ENCODE measurements at regions not wholly inside any gene's neighbourhood (a gene's known extent, or its start where the extent isn't known, plus 50 kb on each side); places are given as distances from the start of the nearest gene placed in this dataset.

- Histone ChIP-seq H2AFZ (ENCODE audit: low read length, unreplicated experiment) (no peak overlapping the region), H3K36me3 (ENCODE audit: insufficient read depth, low read length) (no peaks in the 10 kb centered on the region), H3K4me1 (ENCODE audit: control insufficient read depth, insufficient read depth, low read length, unreplicated experiment) (no peaks in the 10 kb centered on the region), H3K27ac (ENCODE audit: low read depth, low read length) (no peak overlapping the region), H3K27me3 (ENCODE audit: insufficient read depth, low read length) (no peaks in the 10 kb centered on the region), H3K4me3 (ENCODE audit: low read depth, low read length) (no peak overlapping the region), H3K79me2 (ENCODE audit: control insufficient read depth, insufficient read depth, low read length, unreplicated experiment) (no peaks in the 10 kb centered on the region)
Observed at GRCh38 chr17:11026903-11027302, 189.0 kb upstream of the PIRT start.

GRCh38 chr17:11023639-11024479 is 186.0 kb upstream of the PIRT start:
- H3K4me3 ChIP-seq (ENCODE audit: low read depth, low read length): no peak overlapping the region
- no peaks in the 10 kb centered on the region for H3K79me2 ChIP-seq (ENCODE audit: control insufficient read depth, insufficient read depth, low read length, unreplicated experiment)
- H2AFZ ChIP-seq (ENCODE audit: low read length, unreplicated experiment): no peak overlapping the region

GRCh38 chr17:11006530-11006929 is 168.6 kb upstream of the PIRT start:
- Histone ChIP-seq H3K27me3 (ENCODE audit: insufficient read depth, low read length) (no peaks in the 10 kb centered on the region), H3K4me1 (ENCODE audit: control insufficient read depth, insufficient read depth, low read length, unreplicated experiment) (no peaks in the 10 kb centered on the region), H3K79me2 (ENCODE audit: control insufficient read depth, insufficient read depth, low read length, unreplicated experiment) (no peaks in the 10 kb centered on the region), H2AFZ (ENCODE audit: low read length, unreplicated experiment) (no peak overlapping the region), H3K27ac (ENCODE audit: low read depth, low read length) (no peak overlapping the region), H3K4me3 (ENCODE audit: low read depth, low read length) (no peak overlapping the region), H3K36me3 (ENCODE audit: insufficient read depth, low read length) (no peaks in the 10 kb centered on the region)

More at GRCh38 chr17:11023639-11024479, 186.0 kb upstream of the PIRT start:
- H3K27ac ChIP-seq (ENCODE audit: low read depth, low read length): no peak overlapping the region
- H3K4me1 ChIP-seq (ENCODE audit: control insufficient read depth, insufficient read depth, low read length, unreplicated experiment): no peaks in the 10 kb centered on the region
- H3K27me3 ChIP-seq (ENCODE audit: insufficient read depth, low read length): no peaks in the 10 kb centered on the region
- no peaks in the 10 kb centered on the region for H3K36me3 ChIP-seq (ENCODE audit: insufficient read depth, low read length)

- no peaks in the 10 kb centered on the region for H3K36me3 ChIP-seq (ENCODE audit: insufficient read depth, low read length)
- H2AFZ ChIP-seq (ENCODE audit: low read length, unreplicated experiment): no peak overlapping the region
- no peaks in the 10 kb centered on the region for H3K79me2 ChIP-seq (ENCODE audit: control insufficient read depth, insufficient read depth, low read length, unreplicated experiment)
- H3K27me3 ChIP-seq (ENCODE audit: insufficient read depth, low read length): no peaks in the 10 kb centered on the region
- no peak overlapping the region for H3K4me3 ChIP-seq (ENCODE audit: low read depth, low read length)
- no peaks in the 10 kb centered on the region for H3K4me1 ChIP-seq (ENCODE audit: control insufficient read depth, insufficient read depth, low read length, unreplicated experiment)
- H3K27ac ChIP-seq (ENCODE audit: low read depth, low read length): no peak overlapping the region
Observed at GRCh38 chr17:11005940-11006339, 168.1 kb upstream of the PIRT start.

- no peak overlapping the region for H3K4me3 ChIP-seq (ENCODE audit: low read depth, low read length)
- no peaks in the 10 kb centered on the region for H3K4me1 ChIP-seq (ENCODE audit: control insufficient read depth, insufficient read depth, low read length, unreplicated experiment)
- H3K36me3 ChIP-seq (ENCODE audit: insufficient read depth, low read length): no peaks in the 10 kb centered on the region
- no peaks in the 10 kb centered on the region for H3K27me3 ChIP-seq (ENCODE audit: insufficient read depth, low read length)
- H3K27ac ChIP-seq (ENCODE audit: low read depth, low read length): no peak overlapping the region
- H2AFZ ChIP-seq (ENCODE audit: low read length, unreplicated experiment): no peak overlapping the region
- no peaks in the 10 kb centered on the region for H3K79me2 ChIP-seq (ENCODE audit: control insufficient read depth, insufficient read depth, low read length, unreplicated experiment)
Observed at GRCh38 chr17:11002417-11002816, 164.5 kb upstream of the PIRT start.

- Histone ChIP-seq H3K4me1 (ENCODE audit: control insufficient read depth, insufficient read depth, low read length, unreplicated experiment) (no peaks in the 10 kb centered on the region), H3K79me2 (ENCODE audit: control insufficient read depth, insufficient read depth, low read length, unreplicated experiment) (no peaks in the 10 kb centered on the region), H3K27ac (ENCODE audit: low read depth, low read length) (no peak overlapping the region), H3K4me3 (ENCODE audit: low read depth, low read length) (no peak overlapping the region), H2AFZ (ENCODE audit: low read length, unreplicated experiment) (no peak overlapping the region), H3K36me3 (ENCODE audit: insufficient read depth, low read length) (no peaks in the 10 kb centered on the region), H3K27me3 (ENCODE audit: insufficient read depth, low read length) (no peaks in the 10 kb centered on the region)
Observed at GRCh38 chr17:11001651-11002050, 163.8 kb upstream of the PIRT start.

GRCh38 chr17:10999484-10999883 is 161.6 kb upstream of the PIRT start:
- Histone ChIP-seq H3K27me3 (ENCODE audit: insufficient read depth, low read length) (no peaks in the 10 kb centered on the region), H3K79me2 (ENCODE audit: control insufficient read depth, insufficient read depth, low read length, unreplicated experiment) (no peaks in the 10 kb centered on the region), H3K4me1 (ENCODE audit: control insufficient read depth, insufficient read depth, low read length, unreplicated experiment) (no peaks in the 10 kb centered on the region), H3K36me3 (ENCODE audit: insufficient read depth, low read length) (no peaks in the 10 kb centered on the region), H3K4me3 (ENCODE audit: low read depth, low read length) (no peak overlapping the region), H2AFZ (ENCODE audit: low read length, unreplicated experiment) (no peak overlapping the region), H3K27ac (ENCODE audit: low read depth, low read length) (no peak overlapping the region)

- no peak overlapping the region for H2AFZ ChIP-seq (ENCODE audit: low read length, unreplicated experiment)
- no peaks in the 10 kb centered on the region for H3K4me1 ChIP-seq (ENCODE audit: control insufficient read depth, insufficient read depth, low read length, unreplicated experiment)
- no peaks in the 10 kb centered on the region for H3K79me2 ChIP-seq (ENCODE audit: control insufficient read depth, insufficient read depth, low read length, unreplicated experiment)
- no peak overlapping the region for H3K4me3 ChIP-seq (ENCODE audit: low read depth, low read length)
- no peaks in the 10 kb centered on the region for H3K27me3 ChIP-seq (ENCODE audit: insufficient read depth, low read length)
- H3K36me3 ChIP-seq (ENCODE audit: insufficient read depth, low read length): no peaks in the 10 kb centered on the region
- H3K27ac ChIP-seq (ENCODE audit: low read depth, low read length): no peak overlapping the region
Observed at GRCh38 chr17:10993126-10993525, 155.2 kb upstream of the PIRT start.

GRCh38 chr17:10992106-10992880 is 154.4 kb upstream of the PIRT start:
- Histone ChIP-seq H3K36me3 (ENCODE audit: insufficient read depth, low read length) (no peaks in the 10 kb centered on the region), H2AFZ (ENCODE audit: low read length, unreplicated experiment) (no peak overlapping the region), H3K79me2 (ENCODE audit: control insufficient read depth, insufficient read depth, low read length, unreplicated experiment) (no peaks in the 10 kb centered on the region), H3K4me1 (ENCODE audit: control insufficient read depth, insufficient read depth, low read length, unreplicated experiment) (no peaks in the 10 kb centered on the region), H3K4me3 (ENCODE audit: low read depth, low read length) (no peak overlapping the region), H3K27ac (ENCODE audit: low read depth, low read length) (no peak overlapping the region), H3K27me3 (ENCODE audit: insufficient read depth, low read length) (no peaks in the 10 kb centered on the region)

GRCh38 chr17:10987786-10988185 is 149.9 kb upstream of the PIRT start:
- H3K36me3 ChIP-seq (ENCODE audit: insufficient read depth, low read length): no peaks in the 10 kb centered on the region
- H3K4me1 ChIP-seq (ENCODE audit: control insufficient read depth, insufficient read depth, low read length, unreplicated experiment): no peaks in the 10 kb centered on the region
- no peak overlapping the region for H3K4me3 ChIP-seq (ENCODE audit: low read depth, low read length)
- no peak overlapping the region for H2AFZ ChIP-seq (ENCODE audit: low read length, unreplicated experiment)
- no peak overlapping the region for H3K27ac ChIP-seq (ENCODE audit: low read depth, low read length)
- no peaks in the 10 kb centered on the region for H3K27me3 ChIP-seq (ENCODE audit: insufficient read depth, low read length)
- H3K79me2 ChIP-seq (ENCODE audit: control insufficient read depth, insufficient read depth, low read length, unreplicated experiment): no peaks in the 10 kb centered on the region

- H3K4me1 ChIP-seq (ENCODE audit: control insufficient read depth, insufficient read depth, low read length, unreplicated experiment): no peaks in the 10 kb centered on the region
- no peak overlapping the region for H3K4me3 ChIP-seq (ENCODE audit: low read depth, low read length)
- no peaks in the 10 kb centered on the region for H3K79me2 ChIP-seq (ENCODE audit: control insufficient read depth, insufficient read depth, low read length, unreplicated experiment)
- no peaks in the 10 kb centered on the region for H3K27me3 ChIP-seq (ENCODE audit: insufficient read depth, low read length)
- no peak overlapping the region for H2AFZ ChIP-seq (ENCODE audit: low read length, unreplicated experiment)
- no peaks in the 10 kb centered on the region for H3K36me3 ChIP-seq (ENCODE audit: insufficient read depth, low read length)
- no peak overlapping the region for H3K27ac ChIP-seq (ENCODE audit: low read depth, low read length)
Observed at GRCh38 chr17:10984220-10984619, 146.3 kb upstream of the PIRT start.
